K562 (cell line): ENCODE measurements at regions not wholly inside any gene's neighbourhood (a gene's known extent, or its start where the extent isn't known, plus 50 kb on each side); places are given as distances from the start of the nearest gene placed in this dataset.
A peak's percentile ranks its signal among the peaks of the same experiment; 100 is the strongest.

Experiments used
- ATAC-seq: fragments of 200-7000 bp; cut with Tn5 transposase; 3 replicates; pipeline ENCODE4 v1.9.1; 2020; ENCODE audit warnings: moderate library complexity
- BruUV-seq: library from RNA; stranded (reverse); fragments of 400-500 nt; replicated peaks from 2 replicates; lab custom pipeline; 2021; lab: Mats Ljungman, UMichigan
- CTCF ChIA-PET: fragments of 300-600 bp; formaldehyde crosslinking; extraction: SDS; loops from one replicate; lab custom pipeline; 2021; ENCODE audit warnings: low intra/inter-chr PET ratio; lab: Yijun Ruan, JAX
- POLR2A ChIA-PET: fragments of 300-600, 350-650 bp; sonication (Branson Sonifier 250); formaldehyde crosslinking; extraction: SDS; loops from one replicate; lab custom pipeline; 2021; ENCODE audit warnings: antibody characterized with exemption, inconsistent platforms; lab: Yijun Ruan, JAX
- DNase-seq, 4 experiments: peaks; one replicate each; pipeline versions ENCODE4 v3.0.0 to v3.0.0-alpha.2; 2011 to 2018; ENCODE audit warnings: low spot score in 3 of 4, mixed read lengths in 3 of 4; ENCODE audit errors: extremely low read depth in 1 of 4
- FAIRE-seq: peaks from 2 replicates; lab custom pipeline; 2011; peaks lifted over from hg19 to GRCh38; lab: Jason Lieb, UNC
- H2AFZ ChIP-seq: 2 replicates; pipeline ENCODE4 v1.6.0; 2011; ENCODE audit warnings: low read depth, low read length, control low read depth, inconsistent platforms
- H3K27ac ChIP-seq: fragments of 200-600 bp; 3 replicates; pipeline ENCODE4 v1.8.0; 2011; ENCODE audit warnings: low read depth, mild to moderate bottlenecking, control low read depth, inconsistent platforms, low read length, moderate library complexity, mixed read lengths; ENCODE audit errors: extremely low read depth
- H3K27me3 ChIP-seq, 2 experiments: fragments of 300-600 bp in 1 of 2; 2 replicates in 1 of 2; 3 replicates in 1 of 2; pipeline versions ENCODE4 v1.6.0 to v1.8.0; 2011; ENCODE audit warnings: inconsistent platforms in 2 of 2, low read length in 2 of 2, mild to moderate bottlenecking in 1 of 2, mixed read lengths in 1 of 2, moderate library complexity in 1 of 2; ENCODE audit not compliant: control insufficient read depth in 2 of 2, insufficient read depth in 2 of 2
- H3K36me3 ChIP-seq: fragments of 300-600 bp; 3 replicates; pipeline ENCODE4 v1.8.0; 2011; ENCODE audit warnings: mild to moderate bottlenecking, low read length, inconsistent platforms; ENCODE audit not compliant: control insufficient read depth, insufficient read depth
- H3K4me1 ChIP-seq, 2 experiments: fragments of 200-600 bp in 1 of 2; replicated peaks in 1 of 2; 2 replicates in 1 of 2; 3 replicates in 1 of 2; pipeline versions ENCODE4 v1.5.1 to v1.8.0; 2011; ENCODE audit warnings: inconsistent platforms in 2 of 2, low read length in 2 of 2, mild to moderate bottlenecking in 1 of 2, mixed read lengths in 1 of 2, moderate library complexity in 1 of 2; ENCODE audit not compliant: control insufficient read depth in 2 of 2, insufficient read depth in 2 of 2
- H3K4me2 ChIP-seq: 2 replicates; pipeline ENCODE4 v1.6.1; 2011; ENCODE audit warnings: low read length, control low read depth, inconsistent platforms, mixed read lengths; ENCODE audit not compliant: insufficient read depth
- H3K4me3 ChIP-seq: fragments of 200-600 bp; sonication (generic), shearing (Covaris generic); 2 replicates; pipeline ENCODE4 v1.5.1; 2016; ENCODE audit warnings: control low read depth, inconsistent platforms
- H3K79me2 ChIP-seq: fragments of 200-600 bp; 3 replicates; pipeline ENCODE4 v1.8.0; 2011; ENCODE audit warnings: low read length, inconsistent platforms; ENCODE audit not compliant: control insufficient read depth, insufficient read depth
- H3K9ac ChIP-seq, 2 experiments: 2 replicates each; pipeline versions ENCODE4 v1.6.0 to v1.6.1; 2011; ENCODE audit warnings: low read depth in 2 of 2, low read length in 2 of 2, control low read depth in 1 of 2, inconsistent platforms in 1 of 2, mild to moderate bottlenecking in 1 of 2, mixed read lengths in 1 of 2; ENCODE audit not compliant: insufficient read depth in 1 of 2
- H3K9me1 ChIP-seq: one replicate; pipeline ENCODE4 v1.6.0; 2011; ENCODE audit warnings: inconsistent platforms, mild to moderate bottlenecking, low read length, moderate library complexity; ENCODE audit not compliant: control insufficient read depth, insufficient read depth
- H3K9me3 ChIP-seq: replicated peaks from 2 replicates; pipeline ENCODE4 v1.5.1; 2011; ENCODE audit warnings: low read depth, low read length, inconsistent platforms; ENCODE audit not compliant: control insufficient read depth, insufficient read depth
- H4K20me1 ChIP-seq: replicated peaks from 2 replicates; pipeline ENCODE4 v1.6.1; 2011; ENCODE audit warnings: low read length, inconsistent platforms, mixed read lengths; ENCODE audit not compliant: control insufficient read depth, insufficient read depth
- CBFA2T3 ChIP-seq: fragments of 450-650 bp; IDR thresholded peaks from 2 replicates; pipeline ENCODE4 v1.6.1; 2017
- CSDE1 ChIP-seq, 2 experiments: fragments of 450-650 bp; IDR thresholded peaks; 2 replicates each; pipeline ENCODE4 v1.6.1; 2016; ENCODE audit warnings: mild to moderate bottlenecking in 1 of 2
- HBP1 ChIP-seq: fragments of 450-650 bp; formaldehyde crosslinking; IDR thresholded peaks from 2 replicates; pipeline ENCODE4 v1.4.0; 2022; ENCODE audit warnings: missing genetic modification characterization
- MYNN ChIP-seq, 2 experiments: sonication (generic); formaldehyde crosslinking in 1 of 2; IDR thresholded peaks; 2 replicates each; pipeline versions ENCODE4 v1.5.0 to v1.6.1; 2016 to 2020; ENCODE audit warnings: antibody characterized with exemption in 1 of 2, missing genetic modification reagents in 1 of 2
- OTX1 ChIP-seq: fragments of 450-650 bp; formaldehyde crosslinking; IDR thresholded peaks from 2 replicates; pipeline ENCODE4 v1.4.0; 2022; ENCODE audit warnings: mild to moderate bottlenecking
- PATZ1 ChIP-seq: fragments of 250-450 bp; sonication (Bioruptor Pico); IDR thresholded peaks from 2 replicates; pipeline ENCODE4 v1.5.0; 2020; ENCODE audit warnings: mild to moderate bottlenecking, borderline replicate concordance
- RBM25 ChIP-seq: fragments of 200-400 bp; formaldehyde crosslinking; IDR thresholded peaks from 2 replicates; pipeline ENCODE4 v1.6.1; 2018; ENCODE audit warnings: low read length, low read depth, moderate library complexity; ENCODE audit not compliant: severe bottlenecking
- RUNX1 ChIP-seq: sonication (generic); IDR thresholded peaks from 2 replicates; pipeline ENCODE4 v1.6.1; 2016; ENCODE audit warnings: antibody characterized with exemption, low read depth
- ZFX ChIP-seq: sonication (generic); formaldehyde crosslinking; IDR thresholded peaks from 2 replicates; pipeline ENCODE4 v1.8.0; 2022; ENCODE audit warnings: mild to moderate bottlenecking, missing genetic modification reagents, moderate library complexity
- ZNF23 ChIP-seq: fragments of 250-450 bp; sonication (Bioruptor Pico); IDR thresholded peaks from 2 replicates; pipeline ENCODE4 v1.4.0; 2020; ENCODE audit warnings: mild to moderate bottlenecking
- WGBS: fragments of 100-300 bp; shearing (Covaris generic); methylation state at CpG from one replicate; pipeline ENCODE4 v1.1.6; 2016; ENCODE audit warnings: low coverage, mixed read lengths; ENCODE audit not compliant: insufficient coverage; ENCODE audit errors: missing lambda C conversion rate; 5-methylcytosine and 5-hydroxymethylcytosine counted together
- in situ Hi-C: fragments of 300-500 bp; cut with MboI; formaldehyde crosslinking; loops from 4 replicates; pipeline ENCODE4 v1.15.0; 2018; ENCODE audit warnings: inconsistent platforms, mixed read lengths
- intact Hi-C: fragments of 100-400 bp; cut with micrococcal nuclease; formaldehyde crosslinking; loops from 2 replicates; pipeline ENCODE4 v1.14.2; 2022
- TF ChIP-seq, protein P1 (sequence below), 3 experiments: IDR thresholded peaks in 2 of 3; conservative IDR thresholded peaks in 1 of 3; 2 replicates each; pipeline ENCODE4 v1.5.1; 2011 to 2012; ENCODE audit warnings: low read length in 3 of 3, mild to moderate bottlenecking in 3 of 3, control low read depth in 2 of 3, improper control_type of control experiment in 1 of 3, inconsistent platforms in 1 of 3, low read depth in 1 of 3, mixed read lengths in 1 of 3, moderate library complexity in 1 of 3; ENCODE audit not compliant: insufficient read depth in 2 of 3
- TF ChIP-seq, protein P2 (sequence below), 2 experiments: fragments of 450-650 bp in 1 of 2; sonication (generic) in 1 of 2; formaldehyde crosslinking; conservative IDR thresholded peaks; 2 replicates each; pipeline versions ENCODE4 v1.4.0 to v1.8.1; 2020 to 2022; ENCODE audit warnings: mild to moderate bottlenecking in 1 of 2, missing genetic modification reagents in 1 of 2
- TF ChIP-seq, protein P3 (sequence below): sonication (generic); formaldehyde crosslinking; IDR thresholded peaks from 2 replicates; pipeline ENCODE4 v1.8.1; 2023; ENCODE audit warnings: mild to moderate bottlenecking, missing genetic modification reagents

- 1% methylated on average over 5 of the region's 5 CpGs for WGBS
- no peaks in the 10 kb centered on the region for H3K9me1 ChIP-seq
- peaks cover 0 to 12% of the 10 kb centered on the region in 2 experiments; a peak in 4 of 5 replicates for H3K4me1 ChIP-seq
- peak; percentile 90 for FAIRE-seq
- H3K27me3 ChIP-seq, result peaks cover 17 to 23% of the 10 kb centered on the region in 2 experiments; a peak in 4 of 5 replicates
- peak overlapping the region; percentile 66 for H2AFZ ChIP-seq
- POLR2A ChIA-PET, result interaction anchor here (1.0 kb wide), 1 partner anchor 9 kb away, joined by 3 read pairs; no protein-coding TSS in a partner anchor
- H4K20me1 ChIP-seq, result no peaks in the 10 kb centered on the region; the same call in 1 of the 2 replicates
- no peaks in the 10 kb centered on the region for H3K79me2 ChIP-seq
- no peak overlapping the region for H3K9ac ChIP-seq
- no TSS peak for BruUV-seq
- H3K4me2 ChIP-seq, result peak overlapping the region; percentile 64
- intact Hi-C loops (loop anchor here (5.0 kb wide), 1 partner anchor 67 kb away; no protein-coding TSS in a partner anchor), in situ Hi-C loops (no loop called here)
- H3K36me3 ChIP-seq, result no peaks in the 10 kb centered on the region
- H3K9me3 ChIP-seq, result no peaks in the 10 kb centered on the region
- DNase-seq, result peak; percentile 42 to 74 (median 58)
- H3K4me3 ChIP-seq, result no peak overlapping the region
- CTCF ChIA-PET, result interaction anchor here (0.6 kb wide), 1 partner anchor 75 kb away, joined by 3 read pairs; no protein-coding TSS in a partner anchor
- peak; percentile 93 for ATAC-seq
- H3K27ac ChIP-seq, result no peak overlapping the region
- TF ChIP-seq, protein P1, sequence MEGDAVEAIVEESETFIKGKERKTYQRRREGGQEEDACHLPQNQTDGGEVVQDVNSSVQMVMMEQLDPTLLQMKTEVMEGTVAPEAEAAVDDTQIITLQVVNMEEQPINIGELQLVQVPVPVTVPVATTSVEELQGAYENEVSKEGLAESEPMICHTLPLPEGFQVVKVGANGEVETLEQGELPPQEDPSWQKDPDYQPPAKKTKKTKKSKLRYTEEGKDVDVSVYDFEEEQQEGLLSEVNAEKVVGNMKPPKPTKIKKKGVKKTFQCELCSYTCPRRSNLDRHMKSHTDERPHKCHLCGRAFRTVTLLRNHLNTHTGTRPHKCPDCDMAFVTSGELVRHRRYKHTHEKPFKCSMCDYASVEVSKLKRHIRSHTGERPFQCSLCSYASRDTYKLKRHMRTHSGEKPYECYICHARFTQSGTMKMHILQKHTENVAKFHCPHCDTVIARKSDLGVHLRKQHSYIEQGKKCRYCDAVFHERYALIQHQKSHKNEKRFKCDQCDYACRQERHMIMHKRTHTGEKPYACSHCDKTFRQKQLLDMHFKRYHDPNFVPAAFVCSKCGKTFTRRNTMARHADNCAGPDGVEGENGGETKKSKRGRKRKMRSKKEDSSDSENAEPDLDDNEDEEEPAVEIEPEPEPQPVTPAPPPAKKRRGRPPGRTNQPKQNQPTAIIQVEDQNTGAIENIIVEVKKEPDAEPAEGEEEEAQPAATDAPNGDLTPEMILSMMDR (IDR thresholded peaks at IDR 0.05 in 2 of 3, conservative IDR thresholded peaks at IDR 0.05 in 1 of 3; ENCODE audit: insufficient read depth in 2 of 3, low read depth in 1 of 3, low read length in 3 of 3), result peak in 2 of 3 experiments; percentile 6 to 38; a peak in 2 of 6 replicates
- TF ChIP-seq HBP1 (CRISPR knock-in tag) (no peak), OTX1 (CRISPR knock-in tag) (no peak), CSDE1 (IDR thresholded peaks at IDR 0.05) (no peak), ZFX (CRISPR knock-in tag) (no peak), RBM25 (no peak), CBFA2T3 (peak; percentile 92), RUNX1 (no peak), PATZ1 (no peak), MYNN (IDR thresholded peaks at IDR 0.05) (peak; percentile 81), MYNN (CRISPR knock-in tag; IDR thresholded peaks at IDR 0.05) (no peak), ZNF23 (no peak)
- TF ChIP-seq, protein P2, sequence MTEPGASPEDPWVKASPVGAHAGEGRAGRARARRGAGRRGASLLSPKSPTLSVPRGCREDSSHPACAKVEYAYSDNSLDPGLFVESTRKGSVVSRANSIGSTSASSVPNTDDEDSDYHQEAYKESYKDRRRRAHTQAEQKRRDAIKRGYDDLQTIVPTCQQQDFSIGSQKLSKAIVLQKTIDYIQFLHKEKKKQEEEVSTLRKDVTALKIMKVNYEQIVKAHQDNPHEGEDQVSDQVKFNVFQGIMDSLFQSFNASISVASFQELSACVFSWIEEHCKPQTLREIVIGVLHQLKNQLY (CRISPR knock-in tag; conservative IDR thresholded peaks at IDR 0.05), result no peak
- TF ChIP-seq, protein P3, sequence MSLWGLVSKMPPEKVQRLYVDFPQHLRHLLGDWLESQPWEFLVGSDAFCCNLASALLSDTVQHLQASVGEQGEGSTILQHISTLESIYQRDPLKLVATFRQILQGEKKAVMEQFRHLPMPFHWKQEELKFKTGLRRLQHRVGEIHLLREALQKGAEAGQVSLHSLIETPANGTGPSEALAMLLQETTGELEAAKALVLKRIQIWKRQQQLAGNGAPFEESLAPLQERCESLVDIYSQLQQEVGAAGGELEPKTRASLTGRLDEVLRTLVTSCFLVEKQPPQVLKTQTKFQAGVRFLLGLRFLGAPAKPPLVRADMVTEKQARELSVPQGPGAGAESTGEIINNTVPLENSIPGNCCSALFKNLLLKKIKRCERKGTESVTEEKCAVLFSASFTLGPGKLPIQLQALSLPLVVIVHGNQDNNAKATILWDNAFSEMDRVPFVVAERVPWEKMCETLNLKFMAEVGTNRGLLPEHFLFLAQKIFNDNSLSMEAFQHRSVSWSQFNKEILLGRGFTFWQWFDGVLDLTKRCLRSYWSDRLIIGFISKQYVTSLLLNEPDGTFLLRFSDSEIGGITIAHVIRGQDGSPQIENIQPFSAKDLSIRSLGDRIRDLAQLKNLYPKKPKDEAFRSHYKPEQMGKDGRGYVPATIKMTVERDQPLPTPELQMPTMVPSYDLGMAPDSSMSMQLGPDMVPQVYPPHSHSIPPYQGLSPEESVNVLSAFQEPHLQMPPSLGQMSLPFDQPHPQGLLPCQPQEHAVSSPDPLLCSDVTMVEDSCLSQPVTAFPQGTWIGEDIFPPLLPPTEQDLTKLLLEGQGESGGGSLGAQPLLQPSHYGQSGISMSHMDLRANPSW (CRISPR knock-in tag), result no peak
These were observed 63.6 kb upstream of the ATL2 start for GRCh38 chr2:38440655-38441054.
